ENCODE measurements at regions not wholly inside any gene's neighbourhood (a gene's known extent, or its start where the extent isn't known, plus 50 kb on each side); places are given as distances from the start of the nearest gene placed in this dataset.
"Not testable (repeated sequence)": the region's sequence is repeated elsewhere in the genome, so short reads cannot be mapped to it uniquely, and the experiment has no call there.

- TF ChIP-seq CTCF (conservative IDR thresholded peaks at IDR 0.05; ENCODE audit: low read depth in 2 of 2); CREB1 (CRISPR knock-in tag; IDR thresholded peaks at IDR 0.05; ENCODE audit: low read depth); EZH2phosphoT487 (IDR thresholded peaks at IDR 0.05; ENCODE audit: unreplicated experiment); POLR2AphosphoS5 (IDR thresholded peaks at IDR 0.05; ENCODE audit: low read depth); JUNB (IDR thresholded peaks at IDR 0.05; ENCODE audit: unreplicated experiment); ZNF462 (CRISPR knock-in tag; IDR thresholded peaks at IDR 0.05); EZH2 (IDR thresholded peaks at IDR 0.05; ENCODE audit: low read depth, unreplicated experiment); ZNF114 (CRISPR knock-in tag; IDR thresholded peaks at IDR 0.05); ETS1 (IDR thresholded peaks at IDR 0.05); NANOG (IDR thresholded peaks at IDR 0.05; ENCODE audit: borderline replicate concordance); ZNF331 (CRISPR knock-in tag; IDR thresholded peaks at IDR 0.05; ENCODE audit: low read depth); STAT1 (IDR thresholded peaks at IDR 0.05; ENCODE audit: unreplicated experiment): not testable (repeated sequence)
- TF ChIP-seq, protein P1, sequence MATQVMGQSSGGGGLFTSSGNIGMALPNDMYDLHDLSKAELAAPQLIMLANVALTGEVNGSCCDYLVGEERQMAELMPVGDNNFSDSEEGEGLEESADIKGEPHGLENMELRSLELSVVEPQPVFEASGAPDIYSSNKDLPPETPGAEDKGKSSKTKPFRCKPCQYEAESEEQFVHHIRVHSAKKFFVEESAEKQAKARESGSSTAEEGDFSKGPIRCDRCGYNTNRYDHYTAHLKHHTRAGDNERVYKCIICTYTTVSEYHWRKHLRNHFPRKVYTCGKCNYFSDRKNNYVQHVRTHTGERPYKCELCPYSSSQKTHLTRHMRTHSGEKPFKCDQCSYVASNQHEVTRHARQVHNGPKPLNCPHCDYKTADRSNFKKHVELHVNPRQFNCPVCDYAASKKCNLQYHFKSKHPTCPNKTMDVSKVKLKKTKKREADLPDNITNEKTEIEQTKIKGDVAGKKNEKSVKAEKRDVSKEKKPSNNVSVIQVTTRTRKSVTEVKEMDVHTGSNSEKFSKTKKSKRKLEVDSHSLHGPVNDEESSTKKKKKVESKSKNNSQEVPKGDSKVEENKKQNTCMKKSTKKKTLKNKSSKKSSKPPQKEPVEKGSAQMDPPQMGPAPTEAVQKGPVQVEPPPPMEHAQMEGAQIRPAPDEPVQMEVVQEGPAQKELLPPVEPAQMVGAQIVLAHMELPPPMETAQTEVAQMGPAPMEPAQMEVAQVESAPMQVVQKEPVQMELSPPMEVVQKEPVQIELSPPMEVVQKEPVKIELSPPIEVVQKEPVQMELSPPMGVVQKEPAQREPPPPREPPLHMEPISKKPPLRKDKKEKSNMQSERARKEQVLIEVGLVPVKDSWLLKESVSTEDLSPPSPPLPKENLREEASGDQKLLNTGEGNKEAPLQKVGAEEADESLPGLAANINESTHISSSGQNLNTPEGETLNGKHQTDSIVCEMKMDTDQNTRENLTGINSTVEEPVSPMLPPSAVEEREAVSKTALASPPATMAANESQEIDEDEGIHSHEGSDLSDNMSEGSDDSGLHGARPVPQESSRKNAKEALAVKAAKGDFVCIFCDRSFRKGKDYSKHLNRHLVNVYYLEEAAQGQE (IDR thresholded peaks at IDR 0.05; ENCODE audit: unreplicated experiment) = not testable (repeated sequence)
These were observed 813.3 kb downstream of the FOXD4L6 start for GRCh38 chr9:40315215-40315614.

Measured in GM23338 (cell line).